PC-9 (cell line): ENCODE measurements at regions not wholly inside any gene's neighbourhood (a gene's known extent, or its start where the extent isn't known, plus 50 kb on each side); places are given as distances from the start of the nearest gene placed in this dataset.

Experiments used
- EZH2 ChIP-seq: fragments of 200-600 bp; sonication (generic); IDR thresholded peaks from 2 replicates; pipeline ENCODE4 v1.8.0; 2017; ENCODE audit warnings: antibody characterized with exemption, low read depth
- TF ChIP-seq, protein P1 (sequence below): fragments of 200-600 bp; sonication (generic); conservative IDR thresholded peaks from 2 replicates; pipeline ENCODE4 v1.6.1; 2017; ENCODE audit warnings: mixed run types, antibody characterized with exemption, mild to moderate bottlenecking, moderate library complexity

DNA sequence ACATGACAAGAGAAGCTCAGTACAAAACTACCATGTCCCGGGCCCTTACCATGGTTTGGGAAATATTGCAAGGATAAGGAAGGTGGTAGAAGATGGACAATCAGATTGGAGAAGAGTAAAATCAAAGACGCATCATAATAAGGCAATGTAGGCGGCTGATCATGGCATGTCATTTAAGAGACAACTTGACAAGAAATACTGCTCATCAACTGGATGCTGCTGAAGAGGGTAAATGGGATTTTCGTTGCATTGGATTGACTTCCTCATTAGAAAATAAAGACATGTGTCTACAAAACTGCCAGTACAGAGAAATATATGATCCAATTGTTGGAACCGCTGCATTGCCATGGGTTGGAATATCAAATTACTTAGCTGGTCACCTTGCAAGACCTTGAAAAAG lies 238.3 kb upstream of the NCKAP5 start:
- TF ChIP-seq, protein P1, sequence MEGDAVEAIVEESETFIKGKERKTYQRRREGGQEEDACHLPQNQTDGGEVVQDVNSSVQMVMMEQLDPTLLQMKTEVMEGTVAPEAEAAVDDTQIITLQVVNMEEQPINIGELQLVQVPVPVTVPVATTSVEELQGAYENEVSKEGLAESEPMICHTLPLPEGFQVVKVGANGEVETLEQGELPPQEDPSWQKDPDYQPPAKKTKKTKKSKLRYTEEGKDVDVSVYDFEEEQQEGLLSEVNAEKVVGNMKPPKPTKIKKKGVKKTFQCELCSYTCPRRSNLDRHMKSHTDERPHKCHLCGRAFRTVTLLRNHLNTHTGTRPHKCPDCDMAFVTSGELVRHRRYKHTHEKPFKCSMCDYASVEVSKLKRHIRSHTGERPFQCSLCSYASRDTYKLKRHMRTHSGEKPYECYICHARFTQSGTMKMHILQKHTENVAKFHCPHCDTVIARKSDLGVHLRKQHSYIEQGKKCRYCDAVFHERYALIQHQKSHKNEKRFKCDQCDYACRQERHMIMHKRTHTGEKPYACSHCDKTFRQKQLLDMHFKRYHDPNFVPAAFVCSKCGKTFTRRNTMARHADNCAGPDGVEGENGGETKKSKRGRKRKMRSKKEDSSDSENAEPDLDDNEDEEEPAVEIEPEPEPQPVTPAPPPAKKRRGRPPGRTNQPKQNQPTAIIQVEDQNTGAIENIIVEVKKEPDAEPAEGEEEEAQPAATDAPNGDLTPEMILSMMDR, result no peak
- TF ChIP-seq EZH2, result no peak
